HCT116 (cell line): ENCODE measurements at regions not wholly inside any gene's neighbourhood (a gene's known extent, or its start where the extent isn't known, plus 50 kb on each side); places are given as distances from the start of the nearest gene placed in this dataset.

Experiments used
- CEBPB ChIP-seq: IDR thresholded peaks from 2 replicates; pipeline ENCODE4 v1.6.1; 2012; ENCODE audit warnings: low read depth
- ELF1 ChIP-seq: IDR thresholded peaks from 2 replicates; pipeline ENCODE4 v1.6.1; 2012; ENCODE audit warnings: low read depth, borderline replicate concordance
- EZH2 ChIP-seq: fragments of 200-600 bp; sonication (generic); IDR thresholded peaks from 2 replicates; pipeline ENCODE4 v1.6.1; 2017; ENCODE audit warnings: antibody characterized with exemption, mixed run types
- EZH2phosphoT487 ChIP-seq: fragments of 200-600 bp; IDR thresholded peaks from 2 replicates; pipeline ENCODE4 v1.6.1; 2018; ENCODE audit warnings: antibody characterized with exemption, borderline replicate concordance
- FOSL1 ChIP-seq: IDR thresholded peaks from 2 replicates; pipeline ENCODE4 v1.6.1; 2012; ENCODE audit warnings: low read depth
- POLR2A ChIP-seq: IDR thresholded peaks from 2 replicates; pipeline ENCODE4 v1.7.0; 2011; ENCODE audit warnings: borderline replicate concordance; ENCODE audit not compliant: insufficient read depth, insufficient read length; ENCODE audit errors: extremely low read depth
- POLR2AphosphoS5 ChIP-seq: IDR thresholded peaks from 2 replicates; pipeline ENCODE4 v1.6.1; 2011; ENCODE audit warnings: mild to moderate bottlenecking, low read depth, low read length, moderate library complexity
- RAD21 ChIP-seq: IDR thresholded peaks from 2 replicates; pipeline ENCODE4 v1.6.1; 2012; ENCODE audit warnings: low read depth, mild to moderate bottlenecking
- SP1 ChIP-seq: IDR thresholded peaks from 2 replicates; pipeline ENCODE4 v1.6.1; 2012; ENCODE audit warnings: low read depth
- SRF ChIP-seq: IDR thresholded peaks from 2 replicates; pipeline ENCODE4 v1.6.1; 2012; ENCODE audit warnings: low read depth
- YY1 ChIP-seq: IDR thresholded peaks from 2 replicates; pipeline ENCODE4 v1.6.1; 2011; ENCODE audit warnings: low read length, low read depth, moderate library complexity, mild to moderate bottlenecking; ENCODE audit not compliant: insufficient replicate concordance; ENCODE audit errors: extremely low read depth
- TF ChIP-seq, protein P1 (sequence below), 3 experiments: fragments of 200-600 bp in 1 of 3; sonication (generic) in 1 of 3; IDR thresholded peaks in 2 of 3; conservative IDR thresholded peaks in 1 of 3; 2 replicates each; pipeline ENCODE4 v1.5.1; 2012 to 2017; ENCODE audit warnings: low read depth in 2 of 3, low read length in 2 of 3, antibody characterized with exemption in 1 of 3, borderline replicate concordance in 1 of 3, control low read depth in 1 of 3, mild to moderate bottlenecking in 1 of 3, mixed read lengths in 1 of 3, mixed run types in 1 of 3, moderate library complexity in 1 of 3; ENCODE audit not compliant: insufficient read depth in 1 of 3
- TF ChIP-seq, protein P2 (sequence below): IDR thresholded peaks from 2 replicates; pipeline ENCODE4 v1.6.1; 2011; ENCODE audit warnings: mild to moderate bottlenecking, low read length, moderate library complexity; ENCODE audit not compliant: insufficient replicate concordance; ENCODE audit errors: extremely low read depth
- TF ChIP-seq, protein P3 (sequence below): IDR thresholded peaks from 2 replicates; pipeline ENCODE4 v1.6.1; 2012; ENCODE audit warnings: low read depth

DNA sequence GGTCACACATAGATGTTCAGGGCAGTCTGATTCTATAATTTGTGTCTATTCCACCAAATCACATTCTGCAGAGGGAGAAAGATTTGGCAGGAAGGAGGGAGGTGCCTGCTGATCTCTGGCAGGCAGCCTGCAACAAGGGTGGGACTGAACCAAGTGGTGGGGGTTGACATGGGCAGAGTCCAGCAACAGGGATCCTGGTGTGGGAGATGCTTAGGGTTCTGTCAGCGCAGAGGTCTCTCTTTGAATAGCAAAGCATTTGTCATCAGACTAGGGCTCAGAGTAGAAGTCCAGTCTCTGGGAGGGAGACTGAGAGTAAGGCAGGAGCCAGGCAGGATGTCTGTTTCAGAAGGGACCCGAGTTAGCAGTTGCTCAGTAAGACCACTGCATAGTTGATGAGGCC lies 94.6 kb downstream of the UTP18 start:
- TF ChIP-seq EZH2 = no peak
- TF ChIP-seq, protein P1, sequence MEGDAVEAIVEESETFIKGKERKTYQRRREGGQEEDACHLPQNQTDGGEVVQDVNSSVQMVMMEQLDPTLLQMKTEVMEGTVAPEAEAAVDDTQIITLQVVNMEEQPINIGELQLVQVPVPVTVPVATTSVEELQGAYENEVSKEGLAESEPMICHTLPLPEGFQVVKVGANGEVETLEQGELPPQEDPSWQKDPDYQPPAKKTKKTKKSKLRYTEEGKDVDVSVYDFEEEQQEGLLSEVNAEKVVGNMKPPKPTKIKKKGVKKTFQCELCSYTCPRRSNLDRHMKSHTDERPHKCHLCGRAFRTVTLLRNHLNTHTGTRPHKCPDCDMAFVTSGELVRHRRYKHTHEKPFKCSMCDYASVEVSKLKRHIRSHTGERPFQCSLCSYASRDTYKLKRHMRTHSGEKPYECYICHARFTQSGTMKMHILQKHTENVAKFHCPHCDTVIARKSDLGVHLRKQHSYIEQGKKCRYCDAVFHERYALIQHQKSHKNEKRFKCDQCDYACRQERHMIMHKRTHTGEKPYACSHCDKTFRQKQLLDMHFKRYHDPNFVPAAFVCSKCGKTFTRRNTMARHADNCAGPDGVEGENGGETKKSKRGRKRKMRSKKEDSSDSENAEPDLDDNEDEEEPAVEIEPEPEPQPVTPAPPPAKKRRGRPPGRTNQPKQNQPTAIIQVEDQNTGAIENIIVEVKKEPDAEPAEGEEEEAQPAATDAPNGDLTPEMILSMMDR (IDR thresholded peaks at IDR 0.05 in 2 of 3, conservative IDR thresholded peaks at IDR 0.05 in 1 of 3; ENCODE audit: borderline replicate concordance in 1 of 3, insufficient read depth in 1 of 3, low read depth in 2 of 3, low read length in 2 of 3) = no peak
- no peak for TF ChIP-seq POLR2A
- TF ChIP-seq RAD21 = no peak
- TF ChIP-seq EZH2phosphoT487 = no peak
- TF ChIP-seq POLR2AphosphoS5 = no peak
- TF ChIP-seq YY1 = no peak
- TF ChIP-seq, protein P2, sequence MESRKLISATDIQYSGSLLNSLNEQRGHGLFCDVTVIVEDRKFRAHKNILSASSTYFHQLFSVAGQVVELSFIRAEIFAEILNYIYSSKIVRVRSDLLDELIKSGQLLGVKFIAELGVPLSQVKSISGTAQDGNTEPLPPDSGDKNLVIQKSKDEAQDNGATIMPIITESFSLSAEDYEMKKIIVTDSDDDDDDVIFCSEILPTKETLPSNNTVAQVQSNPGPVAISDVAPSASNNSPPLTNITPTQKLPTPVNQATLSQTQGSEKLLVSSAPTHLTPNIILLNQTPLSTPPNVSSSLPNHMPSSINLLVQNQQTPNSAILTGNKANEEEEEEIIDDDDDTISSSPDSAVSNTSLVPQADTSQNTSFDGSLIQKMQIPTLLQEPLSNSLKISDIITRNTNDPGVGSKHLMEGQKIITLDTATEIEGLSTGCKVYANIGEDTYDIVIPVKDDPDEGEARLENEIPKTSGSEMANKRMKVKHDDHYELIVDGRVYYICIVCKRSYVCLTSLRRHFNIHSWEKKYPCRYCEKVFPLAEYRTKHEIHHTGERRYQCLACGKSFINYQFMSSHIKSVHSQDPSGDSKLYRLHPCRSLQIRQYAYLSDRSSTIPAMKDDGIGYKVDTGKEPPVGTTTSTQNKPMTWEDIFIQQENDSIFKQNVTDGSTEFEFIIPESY = no peak
- TF ChIP-seq, protein P3, sequence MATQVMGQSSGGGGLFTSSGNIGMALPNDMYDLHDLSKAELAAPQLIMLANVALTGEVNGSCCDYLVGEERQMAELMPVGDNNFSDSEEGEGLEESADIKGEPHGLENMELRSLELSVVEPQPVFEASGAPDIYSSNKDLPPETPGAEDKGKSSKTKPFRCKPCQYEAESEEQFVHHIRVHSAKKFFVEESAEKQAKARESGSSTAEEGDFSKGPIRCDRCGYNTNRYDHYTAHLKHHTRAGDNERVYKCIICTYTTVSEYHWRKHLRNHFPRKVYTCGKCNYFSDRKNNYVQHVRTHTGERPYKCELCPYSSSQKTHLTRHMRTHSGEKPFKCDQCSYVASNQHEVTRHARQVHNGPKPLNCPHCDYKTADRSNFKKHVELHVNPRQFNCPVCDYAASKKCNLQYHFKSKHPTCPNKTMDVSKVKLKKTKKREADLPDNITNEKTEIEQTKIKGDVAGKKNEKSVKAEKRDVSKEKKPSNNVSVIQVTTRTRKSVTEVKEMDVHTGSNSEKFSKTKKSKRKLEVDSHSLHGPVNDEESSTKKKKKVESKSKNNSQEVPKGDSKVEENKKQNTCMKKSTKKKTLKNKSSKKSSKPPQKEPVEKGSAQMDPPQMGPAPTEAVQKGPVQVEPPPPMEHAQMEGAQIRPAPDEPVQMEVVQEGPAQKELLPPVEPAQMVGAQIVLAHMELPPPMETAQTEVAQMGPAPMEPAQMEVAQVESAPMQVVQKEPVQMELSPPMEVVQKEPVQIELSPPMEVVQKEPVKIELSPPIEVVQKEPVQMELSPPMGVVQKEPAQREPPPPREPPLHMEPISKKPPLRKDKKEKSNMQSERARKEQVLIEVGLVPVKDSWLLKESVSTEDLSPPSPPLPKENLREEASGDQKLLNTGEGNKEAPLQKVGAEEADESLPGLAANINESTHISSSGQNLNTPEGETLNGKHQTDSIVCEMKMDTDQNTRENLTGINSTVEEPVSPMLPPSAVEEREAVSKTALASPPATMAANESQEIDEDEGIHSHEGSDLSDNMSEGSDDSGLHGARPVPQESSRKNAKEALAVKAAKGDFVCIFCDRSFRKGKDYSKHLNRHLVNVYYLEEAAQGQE = no peak
- no peak for TF ChIP-seq SP1
- TF ChIP-seq FOSL1 = no peak
- TF ChIP-seq CEBPB = no peak
- TF ChIP-seq SRF = no peak
- TF ChIP-seq ELF1 = no peak
